SK-N-SH treated with all-trans-retinoic acid at 6 μM for 48 hours (cell line): ENCODE measurements at regions not wholly inside any gene's neighbourhood (a gene's known extent, or its start where the extent isn't known, plus 50 kb on each side); places are given as distances from the start of the nearest gene placed in this dataset.

Experiments
- CREB5 ChIP-seq: fragments of 250-450 bp; sonication (Bioruptor Pico); IDR thresholded peaks from 2 replicates; pipeline ENCODE4 v1.5.1; 2020; ENCODE audit warnings: low read depth, mild to moderate bottlenecking, moderate library complexity
- ZFP3 ChIP-seq: fragments of 250-450 bp; sonication (Bioruptor Pico); IDR thresholded peaks from 2 replicates; pipeline ENCODE4 v1.5.0; 2020; ENCODE audit warnings: mild to moderate bottlenecking, moderate library complexity
- ZFP30 ChIP-seq: fragments of 450-650 bp; formaldehyde crosslinking; IDR thresholded peaks from 2 replicates; pipeline ENCODE4 v1.5.0; 2022; ENCODE audit warnings: mild to moderate bottlenecking, moderate library complexity

GRCh38 chr6:121767211-121767610, 331.8 kb downstream of the GJA1 start:
- TF ChIP-seq CREB5 (CRISPR knock-in tag) (no peak), ZFP3 (CRISPR knock-in tag) (no peak), ZFP30 (CRISPR knock-in tag) (no peak)
